Panc1 (cell line): ENCODE measurements at regions not wholly inside any gene's neighbourhood (a gene's known extent, or its start where the extent isn't known, plus 50 kb on each side); places are given as distances from the start of the nearest gene placed in this dataset.

Source experiments
- POLR2AphosphoS5 ChIP-seq: IDR thresholded peaks from 2 replicates; pipeline ENCODE4 v1.6.1; 2012; ENCODE audit warnings: mild to moderate bottlenecking, low read depth, low read length, moderate library complexity
- SIN3A ChIP-seq: IDR thresholded peaks from 2 replicates; pipeline ENCODE4 v1.6.1; 2012; ENCODE audit warnings: low read depth, mild to moderate bottlenecking, low read length, moderate library complexity, borderline replicate concordance; ENCODE audit not compliant: insufficient read depth
- TF ChIP-seq, protein P1 (sequence below): fragments of 450-650 bp; IDR thresholded peaks from 2 replicates; pipeline ENCODE4 v1.5.1; 2017; ENCODE audit warnings: mild to moderate bottlenecking
- TF ChIP-seq, protein P2 (sequence below), 2 experiments: IDR thresholded peaks; 2 replicates each; pipeline ENCODE4 v1.6.1; 2011 to 2012; ENCODE audit warnings: low read depth in 2 of 2, control low read depth in 1 of 2, low read length in 1 of 2, mild to moderate bottlenecking in 1 of 2, moderate library complexity in 1 of 2; ENCODE audit not compliant: insufficient read depth in 1 of 2

DNA sequence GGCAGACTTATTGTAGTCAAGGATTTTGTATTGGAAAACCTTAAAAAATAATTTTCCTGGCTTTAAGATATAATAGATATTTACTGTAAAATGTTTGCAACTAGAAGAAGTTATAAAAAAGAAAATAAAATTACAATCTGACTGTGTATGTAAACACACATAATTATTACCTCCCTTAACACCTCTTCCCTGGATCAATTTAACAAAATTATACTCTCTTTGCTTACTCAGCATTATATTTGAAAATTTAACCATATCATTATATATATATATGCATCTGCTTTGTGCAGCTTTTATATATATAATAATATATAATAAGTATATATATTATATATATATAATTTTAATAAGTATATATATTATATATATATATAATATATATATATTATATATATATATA is 131.7 kb upstream of the FAM98A start:
- TF ChIP-seq, protein P1, sequence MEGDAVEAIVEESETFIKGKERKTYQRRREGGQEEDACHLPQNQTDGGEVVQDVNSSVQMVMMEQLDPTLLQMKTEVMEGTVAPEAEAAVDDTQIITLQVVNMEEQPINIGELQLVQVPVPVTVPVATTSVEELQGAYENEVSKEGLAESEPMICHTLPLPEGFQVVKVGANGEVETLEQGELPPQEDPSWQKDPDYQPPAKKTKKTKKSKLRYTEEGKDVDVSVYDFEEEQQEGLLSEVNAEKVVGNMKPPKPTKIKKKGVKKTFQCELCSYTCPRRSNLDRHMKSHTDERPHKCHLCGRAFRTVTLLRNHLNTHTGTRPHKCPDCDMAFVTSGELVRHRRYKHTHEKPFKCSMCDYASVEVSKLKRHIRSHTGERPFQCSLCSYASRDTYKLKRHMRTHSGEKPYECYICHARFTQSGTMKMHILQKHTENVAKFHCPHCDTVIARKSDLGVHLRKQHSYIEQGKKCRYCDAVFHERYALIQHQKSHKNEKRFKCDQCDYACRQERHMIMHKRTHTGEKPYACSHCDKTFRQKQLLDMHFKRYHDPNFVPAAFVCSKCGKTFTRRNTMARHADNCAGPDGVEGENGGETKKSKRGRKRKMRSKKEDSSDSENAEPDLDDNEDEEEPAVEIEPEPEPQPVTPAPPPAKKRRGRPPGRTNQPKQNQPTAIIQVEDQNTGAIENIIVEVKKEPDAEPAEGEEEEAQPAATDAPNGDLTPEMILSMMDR, result no peak
- no peak for TF ChIP-seq POLR2AphosphoS5
- no peak for TF ChIP-seq SIN3A
- TF ChIP-seq, protein P2, sequence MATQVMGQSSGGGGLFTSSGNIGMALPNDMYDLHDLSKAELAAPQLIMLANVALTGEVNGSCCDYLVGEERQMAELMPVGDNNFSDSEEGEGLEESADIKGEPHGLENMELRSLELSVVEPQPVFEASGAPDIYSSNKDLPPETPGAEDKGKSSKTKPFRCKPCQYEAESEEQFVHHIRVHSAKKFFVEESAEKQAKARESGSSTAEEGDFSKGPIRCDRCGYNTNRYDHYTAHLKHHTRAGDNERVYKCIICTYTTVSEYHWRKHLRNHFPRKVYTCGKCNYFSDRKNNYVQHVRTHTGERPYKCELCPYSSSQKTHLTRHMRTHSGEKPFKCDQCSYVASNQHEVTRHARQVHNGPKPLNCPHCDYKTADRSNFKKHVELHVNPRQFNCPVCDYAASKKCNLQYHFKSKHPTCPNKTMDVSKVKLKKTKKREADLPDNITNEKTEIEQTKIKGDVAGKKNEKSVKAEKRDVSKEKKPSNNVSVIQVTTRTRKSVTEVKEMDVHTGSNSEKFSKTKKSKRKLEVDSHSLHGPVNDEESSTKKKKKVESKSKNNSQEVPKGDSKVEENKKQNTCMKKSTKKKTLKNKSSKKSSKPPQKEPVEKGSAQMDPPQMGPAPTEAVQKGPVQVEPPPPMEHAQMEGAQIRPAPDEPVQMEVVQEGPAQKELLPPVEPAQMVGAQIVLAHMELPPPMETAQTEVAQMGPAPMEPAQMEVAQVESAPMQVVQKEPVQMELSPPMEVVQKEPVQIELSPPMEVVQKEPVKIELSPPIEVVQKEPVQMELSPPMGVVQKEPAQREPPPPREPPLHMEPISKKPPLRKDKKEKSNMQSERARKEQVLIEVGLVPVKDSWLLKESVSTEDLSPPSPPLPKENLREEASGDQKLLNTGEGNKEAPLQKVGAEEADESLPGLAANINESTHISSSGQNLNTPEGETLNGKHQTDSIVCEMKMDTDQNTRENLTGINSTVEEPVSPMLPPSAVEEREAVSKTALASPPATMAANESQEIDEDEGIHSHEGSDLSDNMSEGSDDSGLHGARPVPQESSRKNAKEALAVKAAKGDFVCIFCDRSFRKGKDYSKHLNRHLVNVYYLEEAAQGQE (IDR thresholded peaks at IDR 0.05; ENCODE audit: insufficient read depth in 1 of 2, low read depth in 2 of 2, low read length in 1 of 2), result no peak
